ENCODE measurements at regions not wholly inside any gene's neighbourhood (a gene's known extent, or its start where the extent isn't known, plus 50 kb on each side); places are given as distances from the start of the nearest gene placed in this dataset.

DNA sequence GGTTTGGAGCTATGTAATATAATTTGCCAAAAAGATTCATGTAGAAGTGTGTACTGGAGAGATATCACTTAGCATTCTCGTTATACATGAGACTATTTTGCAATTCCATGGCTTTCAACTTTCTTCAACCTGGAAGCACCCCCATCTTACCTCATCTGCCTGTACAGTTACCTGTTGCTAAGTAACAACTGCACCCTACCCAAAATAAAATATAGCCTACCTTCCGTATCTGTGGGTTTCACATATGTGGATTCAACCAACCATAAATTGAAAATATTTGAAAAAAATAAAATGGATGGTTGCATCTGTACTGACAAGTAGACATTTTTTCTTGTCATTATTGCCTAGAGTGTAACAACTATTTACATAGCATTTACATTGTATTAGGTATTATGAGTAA lies 278.3 kb downstream of the PPP1R2C start:
- 0% methylated on average over 2 of the region's 2 CpGs for WGBS (ENCODE audit: insufficient coverage, low coverage, missing lambda C conversion rate)
- no TSS peak for BruUV-seq (replicated peaks)
- no peak for FAIRE-seq
- Histone ChIP-seq H3K4me1 (replicated peaks in 1 of 2; ENCODE audit: control insufficient read depth in 2 of 2, insufficient read depth in 2 of 2, low read length in 2 of 2) (no peaks in the 10 kb centered on the region), H4K20me1 (replicated peaks; ENCODE audit: control insufficient read depth, insufficient read depth, low read length) (no peaks in the 10 kb centered on the region), H3K4me2 (ENCODE audit: insufficient read depth, low read length) (no peak overlapping the region), H3K9me1 (ENCODE audit: control insufficient read depth, insufficient read depth, low read length) (no peaks in the 10 kb centered on the region), H3K79me2 (ENCODE audit: control insufficient read depth, insufficient read depth, low read length) (no peaks in the 10 kb centered on the region), H3K27me3 (ENCODE audit: control insufficient read depth in 2 of 2, insufficient read depth in 2 of 2, low read length in 2 of 2) (no peaks in the 10 kb centered on the region), H3K9ac (ENCODE audit: insufficient read depth in 1 of 2, low read depth in 2 of 2, low read length in 2 of 2) (no peak overlapping the region), H3K9me3 (replicated peaks; ENCODE audit: control insufficient read depth, insufficient read depth, low read depth, low read length) (no peaks in the 10 kb centered on the region), H2AFZ (ENCODE audit: low read depth, low read length) (no peak overlapping the region), H3K36me3 (ENCODE audit: control insufficient read depth, insufficient read depth, low read length) (no peaks in the 10 kb centered on the region), H3K27ac (ENCODE audit: extremely low read depth, low read depth, low read length) (no peak overlapping the region), H3K4me3 (no peak overlapping the region)
- no peak for ATAC-seq
- POLR2A ChIA-PET: no interaction called here
- intact Hi-C loops (cut with micrococcal nuclease) (no loop called here), in situ Hi-C loops (cut with MboI) (no loop called here)
- no peak for TF ChIP-seq MTA1 (IDR thresholded peaks at IDR 0.05; ENCODE audit: borderline replicate concordance)
- TF ChIP-seq WHSC1 (IDR thresholded peaks at IDR 0.05; ENCODE audit: low read length): no peak
- TF ChIP-seq, protein P1, sequence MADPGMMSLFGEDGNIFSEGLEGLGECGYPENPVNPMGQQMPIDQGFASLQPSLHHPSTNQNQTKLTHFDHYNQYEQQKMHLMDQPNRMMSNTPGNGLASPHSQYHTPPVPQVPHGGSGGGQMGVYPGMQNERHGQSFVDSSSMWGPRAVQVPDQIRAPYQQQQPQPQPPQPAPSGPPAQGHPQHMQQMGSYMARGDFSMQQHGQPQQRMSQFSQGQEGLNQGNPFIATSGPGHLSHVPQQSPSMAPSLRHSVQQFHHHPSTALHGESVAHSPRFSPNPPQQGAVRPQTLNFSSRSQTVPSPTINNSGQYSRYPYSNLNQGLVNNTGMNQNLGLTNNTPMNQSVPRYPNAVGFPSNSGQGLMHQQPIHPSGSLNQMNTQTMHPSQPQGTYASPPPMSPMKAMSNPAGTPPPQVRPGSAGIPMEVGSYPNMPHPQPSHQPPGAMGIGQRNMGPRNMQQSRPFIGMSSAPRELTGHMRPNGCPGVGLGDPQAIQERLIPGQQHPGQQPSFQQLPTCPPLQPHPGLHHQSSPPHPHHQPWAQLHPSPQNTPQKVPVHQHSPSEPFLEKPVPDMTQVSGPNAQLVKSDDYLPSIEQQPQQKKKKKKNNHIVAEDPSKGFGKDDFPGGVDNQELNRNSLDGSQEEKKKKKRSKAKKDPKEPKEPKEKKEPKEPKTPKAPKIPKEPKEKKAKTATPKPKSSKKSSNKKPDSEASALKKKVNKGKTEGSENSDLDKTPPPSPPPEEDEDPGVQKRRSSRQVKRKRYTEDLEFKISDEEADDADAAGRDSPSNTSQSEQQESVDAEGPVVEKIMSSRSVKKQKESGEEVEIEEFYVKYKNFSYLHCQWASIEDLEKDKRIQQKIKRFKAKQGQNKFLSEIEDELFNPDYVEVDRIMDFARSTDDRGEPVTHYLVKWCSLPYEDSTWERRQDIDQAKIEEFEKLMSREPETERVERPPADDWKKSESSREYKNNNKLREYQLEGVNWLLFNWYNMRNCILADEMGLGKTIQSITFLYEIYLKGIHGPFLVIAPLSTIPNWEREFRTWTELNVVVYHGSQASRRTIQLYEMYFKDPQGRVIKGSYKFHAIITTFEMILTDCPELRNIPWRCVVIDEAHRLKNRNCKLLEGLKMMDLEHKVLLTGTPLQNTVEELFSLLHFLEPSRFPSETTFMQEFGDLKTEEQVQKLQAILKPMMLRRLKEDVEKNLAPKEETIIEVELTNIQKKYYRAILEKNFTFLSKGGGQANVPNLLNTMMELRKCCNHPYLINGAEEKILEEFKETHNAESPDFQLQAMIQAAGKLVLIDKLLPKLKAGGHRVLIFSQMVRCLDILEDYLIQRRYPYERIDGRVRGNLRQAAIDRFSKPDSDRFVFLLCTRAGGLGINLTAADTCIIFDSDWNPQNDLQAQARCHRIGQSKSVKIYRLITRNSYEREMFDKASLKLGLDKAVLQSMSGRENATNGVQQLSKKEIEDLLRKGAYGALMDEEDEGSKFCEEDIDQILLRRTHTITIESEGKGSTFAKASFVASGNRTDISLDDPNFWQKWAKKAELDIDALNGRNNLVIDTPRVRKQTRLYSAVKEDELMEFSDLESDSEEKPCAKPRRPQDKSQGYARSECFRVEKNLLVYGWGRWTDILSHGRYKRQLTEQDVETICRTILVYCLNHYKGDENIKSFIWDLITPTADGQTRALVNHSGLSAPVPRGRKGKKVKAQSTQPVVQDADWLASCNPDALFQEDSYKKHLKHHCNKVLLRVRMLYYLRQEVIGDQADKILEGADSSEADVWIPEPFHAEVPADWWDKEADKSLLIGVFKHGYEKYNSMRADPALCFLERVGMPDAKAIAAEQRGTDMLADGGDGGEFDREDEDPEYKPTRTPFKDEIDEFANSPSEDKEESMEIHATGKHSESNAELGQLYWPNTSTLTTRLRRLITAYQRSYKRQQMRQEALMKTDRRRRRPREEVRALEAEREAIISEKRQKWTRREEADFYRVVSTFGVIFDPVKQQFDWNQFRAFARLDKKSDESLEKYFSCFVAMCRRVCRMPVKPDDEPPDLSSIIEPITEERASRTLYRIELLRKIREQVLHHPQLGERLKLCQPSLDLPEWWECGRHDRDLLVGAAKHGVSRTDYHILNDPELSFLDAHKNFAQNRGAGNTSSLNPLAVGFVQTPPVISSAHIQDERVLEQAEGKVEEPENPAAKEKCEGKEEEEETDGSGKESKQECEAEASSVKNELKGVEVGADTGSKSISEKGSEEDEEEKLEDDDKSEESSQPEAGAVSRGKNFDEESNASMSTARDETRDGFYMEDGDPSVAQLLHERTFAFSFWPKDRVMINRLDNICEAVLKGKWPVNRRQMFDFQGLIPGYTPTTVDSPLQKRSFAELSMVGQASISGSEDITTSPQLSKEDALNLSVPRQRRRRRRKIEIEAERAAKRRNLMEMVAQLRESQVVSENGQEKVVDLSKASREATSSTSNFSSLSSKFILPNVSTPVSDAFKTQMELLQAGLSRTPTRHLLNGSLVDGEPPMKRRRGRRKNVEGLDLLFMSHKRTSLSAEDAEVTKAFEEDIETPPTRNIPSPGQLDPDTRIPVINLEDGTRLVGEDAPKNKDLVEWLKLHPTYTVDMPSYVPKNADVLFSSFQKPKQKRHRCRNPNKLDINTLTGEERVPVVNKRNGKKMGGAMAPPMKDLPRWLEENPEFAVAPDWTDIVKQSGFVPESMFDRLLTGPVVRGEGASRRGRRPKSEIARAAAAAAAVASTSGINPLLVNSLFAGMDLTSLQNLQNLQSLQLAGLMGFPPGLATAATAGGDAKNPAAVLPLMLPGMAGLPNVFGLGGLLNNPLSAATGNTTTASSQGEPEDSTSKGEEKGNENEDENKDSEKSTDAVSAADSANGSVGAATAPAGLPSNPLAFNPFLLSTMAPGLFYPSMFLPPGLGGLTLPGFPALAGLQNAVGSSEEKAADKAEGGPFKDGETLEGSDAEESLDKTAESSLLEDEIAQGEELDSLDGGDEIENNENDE (IDR thresholded peaks at IDR 0.05; ENCODE audit: low read depth, low read length): no peak
- TF ChIP-seq, protein P2, sequence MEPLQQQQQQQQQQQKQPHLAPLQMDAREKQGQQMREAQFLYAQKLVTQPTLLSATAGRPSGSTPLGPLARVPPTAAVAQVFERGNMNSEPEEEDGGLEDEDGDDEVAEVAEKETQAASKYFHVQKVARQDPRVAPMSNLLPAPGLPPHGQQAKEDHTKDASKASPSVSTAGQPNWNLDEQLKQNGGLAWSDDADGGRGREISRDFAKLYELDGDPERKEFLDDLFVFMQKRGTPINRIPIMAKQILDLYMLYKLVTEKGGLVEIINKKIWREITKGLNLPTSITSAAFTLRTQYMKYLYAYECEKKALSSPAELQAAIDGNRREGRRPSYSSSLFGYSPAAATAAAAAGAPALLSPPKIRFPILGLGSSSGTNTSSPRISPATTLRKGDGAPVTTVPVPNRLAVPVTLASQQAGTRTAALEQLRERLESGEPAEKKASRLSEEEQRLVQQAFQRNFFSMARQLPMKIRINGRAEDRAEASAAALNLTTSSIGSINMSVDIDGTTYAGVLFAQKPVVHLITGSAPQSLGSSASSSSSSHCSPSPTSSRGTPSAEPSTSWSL (CRISPR knock-in tag; IDR thresholded peaks at IDR 0.05; ENCODE audit: borderline replicate concordance): no peak
- no peak for TF ChIP-seq TCF3 (CRISPR knock-in tag; IDR thresholded peaks at IDR 0.05)
- TF ChIP-seq CCAR2 (IDR thresholded peaks at IDR 0.05; ENCODE audit: low read depth, low read length): no peak
- no peak for TF ChIP-seq BHLHE40 (IDR thresholded peaks at IDR 0.05; ENCODE audit: low read length)
- TF ChIP-seq SMAD2 (IDR thresholded peaks at IDR 0.05; ENCODE audit: low read depth, low read length): no peak
- no peak for TF ChIP-seq SREBF2 (CRISPR knock-in tag; IDR thresholded peaks at IDR 0.05)
- TF ChIP-seq ZNF785 (CRISPR knock-in tag; IDR thresholded peaks at IDR 0.05): no peak
- no peak for TF ChIP-seq MEIS2 (IDR thresholded peaks at IDR 0.05; ENCODE audit: partially characterized antibody)
- CTCF ChIA-PET (ENCODE audit: low intra/inter-chr PET ratio): no interaction called here
- no peak for DNase-seq (ENCODE audit: extremely low read depth in 1 of 4, low spot score in 3 of 4)
